ENCODE measurements at regions not wholly inside any gene's neighbourhood (a gene's known extent, or its start where the extent isn't known, plus 50 kb on each side); places are given as distances from the start of the nearest gene placed in this dataset.

DNA sequence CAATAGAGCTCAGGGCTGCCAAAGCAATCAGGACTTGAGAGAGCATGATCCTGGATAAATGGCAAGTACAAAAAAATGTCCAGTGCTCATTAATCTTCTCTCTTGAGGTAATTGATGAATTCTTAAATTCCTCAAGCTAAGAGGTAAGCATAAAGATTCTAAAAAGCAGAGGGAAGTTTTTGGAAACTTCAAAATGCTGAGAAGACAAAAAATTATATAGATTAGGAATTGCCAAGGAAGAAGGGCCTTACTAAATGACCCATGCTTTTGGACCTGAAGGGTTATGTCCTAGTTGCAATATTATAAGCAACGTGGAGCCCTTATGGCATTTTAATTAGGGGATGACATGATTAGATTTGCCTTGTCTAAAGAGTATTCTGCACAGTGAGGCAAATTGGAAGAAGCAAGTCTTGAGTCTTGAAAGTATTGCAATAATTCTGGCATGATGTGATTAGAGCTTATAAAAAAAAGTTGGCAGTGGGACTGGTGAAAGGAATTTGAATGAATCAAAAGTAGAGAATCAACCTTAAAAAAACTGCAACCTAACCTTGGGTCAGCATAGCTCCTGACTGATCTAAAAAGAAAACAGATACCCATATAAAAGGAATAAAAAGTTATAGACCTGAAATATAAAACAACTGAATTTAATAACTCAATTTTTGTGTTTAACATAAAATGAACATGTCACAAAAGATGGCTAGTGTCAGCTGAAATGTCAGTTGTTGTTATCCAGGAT, 323.8 kb upstream of the ARRDC3 start:
- SMC1A ChIA-PET (ENCODE audit: uncharacterized antibody, unreplicated experiment) = no interaction called here
- ATAC-seq (no peak), FAIRE-seq (no peak), DNase-seq (ENCODE audit: low read depth, low spot score) (no peak)
- no peak for TF ChIP-seq STAT1 (conservative IDR thresholded peaks at IDR 0.05)
- TF ChIP-seq, protein P1, sequence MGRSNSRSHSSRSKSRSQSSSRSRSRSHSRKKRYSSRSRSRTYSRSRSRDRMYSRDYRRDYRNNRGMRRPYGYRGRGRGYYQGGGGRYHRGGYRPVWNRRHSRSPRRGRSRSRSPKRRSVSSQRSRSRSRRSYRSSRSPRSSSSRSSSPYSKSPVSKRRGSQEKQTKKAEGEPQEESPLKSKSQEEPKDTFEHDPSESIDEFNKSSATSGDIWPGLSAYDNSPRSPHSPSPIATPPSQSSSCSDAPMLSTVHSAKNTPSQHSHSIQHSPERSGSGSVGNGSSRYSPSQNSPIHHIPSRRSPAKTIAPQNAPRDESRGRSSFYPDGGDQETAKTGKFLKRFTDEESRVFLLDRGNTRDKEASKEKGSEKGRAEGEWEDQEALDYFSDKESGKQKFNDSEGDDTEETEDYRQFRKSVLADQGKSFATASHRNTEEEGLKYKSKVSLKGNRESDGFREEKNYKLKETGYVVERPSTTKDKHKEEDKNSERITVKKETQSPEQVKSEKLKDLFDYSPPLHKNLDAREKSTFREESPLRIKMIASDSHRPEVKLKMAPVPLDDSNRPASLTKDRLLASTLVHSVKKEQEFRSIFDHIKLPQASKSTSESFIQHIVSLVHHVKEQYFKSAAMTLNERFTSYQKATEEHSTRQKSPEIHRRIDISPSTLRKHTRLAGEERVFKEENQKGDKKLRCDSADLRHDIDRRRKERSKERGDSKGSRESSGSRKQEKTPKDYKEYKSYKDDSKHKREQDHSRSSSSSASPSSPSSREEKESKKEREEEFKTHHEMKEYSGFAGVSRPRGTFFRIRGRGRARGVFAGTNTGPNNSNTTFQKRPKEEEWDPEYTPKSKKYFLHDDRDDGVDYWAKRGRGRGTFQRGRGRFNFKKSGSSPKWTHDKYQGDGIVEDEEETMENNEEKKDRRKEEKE (IDR thresholded peaks at IDR 0.05) = no peak
- no peak for TF ChIP-seq CEBPB (IDR thresholded peaks at IDR 0.05; ENCODE audit: borderline replicate concordance in 1 of 2, low read depth in 2 of 2, low read length in 2 of 2)
- no peak for TF ChIP-seq MTA3 (IDR thresholded peaks at IDR 0.05; ENCODE audit: borderline replicate concordance, low read length)
- TF ChIP-seq, protein P2, sequence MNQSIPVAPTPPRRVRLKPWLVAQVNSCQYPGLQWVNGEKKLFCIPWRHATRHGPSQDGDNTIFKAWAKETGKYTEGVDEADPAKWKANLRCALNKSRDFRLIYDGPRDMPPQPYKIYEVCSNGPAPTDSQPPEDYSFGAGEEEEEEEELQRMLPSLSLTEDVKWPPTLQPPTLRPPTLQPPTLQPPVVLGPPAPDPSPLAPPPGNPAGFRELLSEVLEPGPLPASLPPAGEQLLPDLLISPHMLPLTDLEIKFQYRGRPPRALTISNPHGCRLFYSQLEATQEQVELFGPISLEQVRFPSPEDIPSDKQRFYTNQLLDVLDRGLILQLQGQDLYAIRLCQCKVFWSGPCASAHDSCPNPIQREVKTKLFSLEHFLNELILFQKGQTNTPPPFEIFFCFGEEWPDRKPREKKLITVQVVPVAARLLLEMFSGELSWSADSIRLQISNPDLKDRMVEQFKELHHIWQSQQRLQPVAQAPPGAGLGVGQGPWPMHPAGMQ (IDR thresholded peaks at IDR 0.05; ENCODE audit: borderline replicate concordance) = no peak
- no peak for TF ChIP-seq YY1 (IDR thresholded peaks at IDR 0.05; ENCODE audit: low read depth, low read length)
- TF ChIP-seq, protein P3, sequence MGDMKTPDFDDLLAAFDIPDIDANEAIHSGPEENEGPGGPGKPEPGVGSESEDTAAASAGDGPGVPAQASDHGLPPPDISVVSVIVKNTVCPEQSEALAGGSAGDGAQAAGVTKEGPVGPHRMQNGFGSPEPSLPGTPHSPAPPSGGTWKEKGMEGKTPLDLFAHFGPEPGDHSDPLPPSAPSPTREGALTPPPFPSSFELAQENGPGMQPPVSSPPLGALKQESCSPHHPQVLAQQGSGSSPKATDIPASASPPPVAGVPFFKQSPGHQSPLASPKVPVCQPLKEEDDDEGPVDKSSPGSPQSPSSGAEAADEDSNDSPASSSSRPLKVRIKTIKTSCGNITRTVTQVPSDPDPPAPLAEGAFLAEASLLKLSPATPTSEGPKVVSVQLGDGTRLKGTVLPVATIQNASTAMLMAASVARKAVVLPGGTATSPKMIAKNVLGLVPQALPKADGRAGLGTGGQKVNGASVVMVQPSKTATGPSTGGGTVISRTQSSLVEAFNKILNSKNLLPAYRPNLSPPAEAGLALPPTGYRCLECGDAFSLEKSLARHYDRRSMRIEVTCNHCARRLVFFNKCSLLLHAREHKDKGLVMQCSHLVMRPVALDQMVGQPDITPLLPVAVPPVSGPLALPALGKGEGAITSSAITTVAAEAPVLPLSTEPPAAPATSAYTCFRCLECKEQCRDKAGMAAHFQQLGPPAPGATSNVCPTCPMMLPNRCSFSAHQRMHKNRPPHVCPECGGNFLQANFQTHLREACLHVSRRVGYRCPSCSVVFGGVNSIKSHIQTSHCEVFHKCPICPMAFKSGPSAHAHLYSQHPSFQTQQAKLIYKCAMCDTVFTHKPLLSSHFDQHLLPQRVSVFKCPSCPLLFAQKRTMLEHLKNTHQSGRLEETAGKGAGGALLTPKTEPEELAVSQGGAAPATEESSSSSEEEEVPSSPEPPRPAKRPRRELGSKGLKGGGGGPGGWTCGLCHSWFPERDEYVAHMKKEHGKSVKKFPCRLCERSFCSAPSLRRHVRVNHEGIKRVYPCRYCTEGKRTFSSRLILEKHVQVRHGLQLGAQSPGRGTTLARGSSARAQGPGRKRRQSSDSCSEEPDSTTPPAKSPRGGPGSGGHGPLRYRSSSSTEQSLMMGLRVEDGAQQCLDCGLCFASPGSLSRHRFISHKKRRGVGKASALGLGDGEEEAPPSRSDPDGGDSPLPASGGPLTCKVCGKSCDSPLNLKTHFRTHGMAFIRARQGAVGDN (IDR thresholded peaks at IDR 0.05) = no peak
- no peak for TF ChIP-seq ZNF274 (IDR thresholded peaks at IDR 0.05; ENCODE audit: insufficient read depth, insufficient read length)
- no peak for TF ChIP-seq STAT3 (IDR thresholded peaks at IDR 0.05; ENCODE audit: low read depth, low read length)
- TF ChIP-seq PAX8 (IDR thresholded peaks at IDR 0.05) = no peak
- TF ChIP-seq POLR2A (IDR thresholded peaks at IDR 0.05; ENCODE audit: low read depth, low read length) = no peak
- no peak for TF ChIP-seq TBL1XR1 (IDR thresholded peaks at IDR 0.05; ENCODE audit: low read depth, low read length)
- TF ChIP-seq HDAC2 (IDR thresholded peaks at IDR 0.05) = no peak
- TF ChIP-seq NFIC (IDR thresholded peaks at IDR 0.05; ENCODE audit: low read depth, low read length) = no peak
- TF ChIP-seq, protein P4, sequence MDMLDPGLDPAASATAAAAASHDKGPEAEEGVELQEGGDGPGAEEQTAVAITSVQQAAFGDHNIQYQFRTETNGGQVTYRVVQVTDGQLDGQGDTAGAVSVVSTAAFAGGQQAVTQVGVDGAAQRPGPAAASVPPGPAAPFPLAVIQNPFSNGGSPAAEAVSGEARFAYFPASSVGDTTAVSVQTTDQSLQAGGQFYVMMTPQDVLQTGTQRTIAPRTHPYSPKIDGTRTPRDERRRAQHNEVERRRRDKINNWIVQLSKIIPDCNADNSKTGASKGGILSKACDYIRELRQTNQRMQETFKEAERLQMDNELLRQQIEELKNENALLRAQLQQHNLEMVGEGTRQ (IDR thresholded peaks at IDR 0.05; ENCODE audit: borderline replicate concordance, low read depth, low read length) = no peak
- TF ChIP-seq JUNB (IDR thresholded peaks at IDR 0.05) = no peak
- TF ChIP-seq TCF7 (IDR thresholded peaks at IDR 0.05; ENCODE audit: borderline replicate concordance) = no peak
- Histone ChIP-seq H3K27ac (ENCODE audit: control insufficient read depth, insufficient read depth) (no peak overlapping the region), H3K4me1 (ENCODE audit: control insufficient read depth, insufficient read depth, low read length) (no peaks in the 10 kb centered on the region), H3K27me3 (replicated peaks in 1 of 2; ENCODE audit: control insufficient read depth in 2 of 2, insufficient read depth in 2 of 2, low read length in 1 of 2) (no peaks in the 10 kb centered on the region), H3K36me3 (ENCODE audit: control insufficient read depth in 2 of 2, insufficient read depth in 2 of 2, low read length in 1 of 2) (no peaks in the 10 kb centered on the region), H2AFZ (ENCODE audit: control insufficient read depth, low read depth, low read length) (no peak overlapping the region), H3K9ac (ENCODE audit: control insufficient read depth, insufficient read depth, low read length) (no peak overlapping the region), H3K9me3 (replicated peaks; ENCODE audit: control insufficient read depth, insufficient read depth, low read length) (no peaks in the 10 kb centered on the region), H4K20me1 (ENCODE audit: control insufficient read depth, insufficient read depth) (no peaks in the 10 kb centered on the region), H3K4me2 (ENCODE audit: control insufficient read depth, insufficient read depth) (no peak overlapping the region), H3K79me2 (ENCODE audit: control insufficient read depth, insufficient read depth, low read length) (no peaks in the 10 kb centered on the region), H3K4me3 (no peak overlapping the region)
- intact Hi-C loops (cut with micrococcal nuclease; ENCODE audit: unreplicated experiment) = no loop called here
- RAD21 ChIA-PET (ENCODE audit: unreplicated experiment) = no interaction called here
- POLR2A ChIA-PET = no interaction called here
- CTCF ChIA-PET = no interaction called here
- BruUV-seq (replicated peaks) = no TSS peak
- in situ Hi-C loops (cut with MboI) = no loop called here
- WGBS (ENCODE audit: insufficient coverage, insufficient replicate concordance, low lambda C conversion rate, missing lambda C conversion rate) = 0% methylated on average over 1 of the region's 1 CpG

All from GM12878 (cell line).